Thyroid gland (tissue), 4 donors: ENCODE measurements at regions not wholly inside any gene's neighbourhood (a gene's known extent, or its start where the extent isn't known, plus 50 kb on each side); places are given as distances from the start of the nearest gene placed in this dataset.

Experiments
- DNase-seq, 2 donors: peaks; one replicate each; pipeline ENCODE4 v3.0.0-alpha.2; 2019
- H3K27ac ChIP-seq, 3 donors: fragments of 200-600 bp; sonication (generic); 1 replicate in 2 of 3; 2 replicates in 1 of 3; pipeline ENCODE4 v1.5.1; 2016 to 2019; ENCODE audit warnings: mild to moderate bottlenecking in 1 of 3, moderate library complexity in 1 of 3
- H3K27me3 ChIP-seq: fragments of 200-600 bp; sonication (generic); one replicate; pipeline ENCODE4 v1.5.1; 2019
- H3K36me3 ChIP-seq, 2 donors: fragments of 200-600 bp; sonication (generic); one replicate each; pipeline ENCODE4 v1.5.1; 2016 to 2019
- H3K4me1 ChIP-seq, 2 donors: fragments of 200-600 bp; sonication (generic); one replicate each; pipeline ENCODE4 v1.5.1; 2017 to 2019
- H3K4me3 ChIP-seq, 3 donors: fragments of 200-600 bp; sonication (generic); replicated peaks in 1 of 3; 1 replicate in 2 of 3; 2 replicates in 1 of 3; pipeline ENCODE4 v1.5.1; 2016; ENCODE audit warnings: mild to moderate bottlenecking in 1 of 3
- H3K9me3 ChIP-seq: fragments of 200-600 bp; sonication (generic); one replicate; pipeline ENCODE4 v1.5.1; 2017
- CTCF ChIP-seq, 6 experiments: fragments of 200-600 bp in 3 of 6; fragments of 450-650 bp in 3 of 6; sonication (generic) in 3 of 6; IDR thresholded peaks; one replicate each; pipeline ENCODE4 v1.5.1; 2016 to 2019; ENCODE audit warnings: antibody characterized with exemption in 6 of 6, mild to moderate bottlenecking in 2 of 6, inconsistent platforms in 1 of 6, moderate library complexity in 1 of 6
- POLR2A ChIP-seq, 2 donors: fragments of 450-650 bp; IDR thresholded peaks; one replicate each; pipeline ENCODE4 v1.6.1; 2017; ENCODE audit warnings: antibody characterized with exemption in 2 of 2, mild to moderate bottlenecking in 2 of 2, moderate library complexity in 1 of 2
- WGBS, 2 donors: methylation state at CpG; one replicate each; pipeline ENCODE4 v1.1.5; 2017; 5-methylcytosine and 5-hydroxymethylcytosine counted together
- intact Hi-C: fragments of 100-400 bp; cut with DNase I; formaldehyde crosslinking; loops from one replicate; pipeline ENCODE4 v1.15.1; 2023

DNA sequence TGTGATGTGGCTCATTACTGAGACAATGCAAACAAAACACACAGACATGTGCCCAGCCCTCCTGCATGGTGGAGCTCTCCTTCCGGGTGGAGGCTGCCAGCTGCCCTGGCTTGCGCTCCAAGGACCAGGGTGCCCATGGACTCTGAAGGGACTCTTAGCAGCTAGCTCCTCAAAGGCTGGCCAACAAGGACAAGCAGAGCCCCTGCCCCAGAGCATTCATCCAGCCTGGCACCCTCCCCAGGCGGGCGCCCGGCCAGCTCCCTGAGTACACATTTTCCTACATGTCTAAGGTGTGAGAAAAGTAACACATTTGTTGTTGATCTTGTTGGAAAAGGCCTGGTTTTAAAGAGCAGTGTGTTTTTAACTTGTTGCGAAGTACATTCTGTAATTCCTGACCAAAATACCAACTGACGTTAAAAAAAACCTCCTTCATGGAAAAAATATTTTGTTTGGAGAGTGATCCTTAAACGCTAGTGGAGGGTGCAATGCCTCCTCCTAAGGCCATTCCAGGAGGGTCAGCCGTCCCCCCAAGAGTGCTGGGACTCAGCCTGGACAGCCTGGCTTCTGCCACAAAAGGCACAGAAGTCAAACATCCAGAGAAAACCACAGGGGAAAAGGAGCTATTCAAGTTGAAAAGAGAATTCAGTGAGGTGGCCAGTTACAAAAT is 86.9 kb downstream of the KLF15 start:
- Histone ChIP-seq H3K9me3 (no peaks in the 10 kb centered on the region), H3K4me3 (no peak overlapping the region), H3K36me3 (no peaks in the 10 kb centered on the region), H3K27ac (peak overlapping the region; percentile 76 to 85 (median 80)), H3K4me1 (peaks cover 26 to 45% of the 10 kb centered on the region in 2 donors), H3K27me3 (no peaks in the 10 kb centered on the region)
- DNase-seq: peak; percentile 94 to 95
- 13 to 18% methylated on average over 8 to 9 of the region's 9 CpGs for WGBS, 2 donors
- TF ChIP-seq POLR2A (IDR thresholded peaks at IDR 0.05): peak in 1 of 2 donors; percentile 37
- TF ChIP-seq CTCF (IDR thresholded peaks at IDR 0.05): peak in 1 of 6 experiments; percentile 6
- intact Hi-C loops: no loop called here

DNA sequence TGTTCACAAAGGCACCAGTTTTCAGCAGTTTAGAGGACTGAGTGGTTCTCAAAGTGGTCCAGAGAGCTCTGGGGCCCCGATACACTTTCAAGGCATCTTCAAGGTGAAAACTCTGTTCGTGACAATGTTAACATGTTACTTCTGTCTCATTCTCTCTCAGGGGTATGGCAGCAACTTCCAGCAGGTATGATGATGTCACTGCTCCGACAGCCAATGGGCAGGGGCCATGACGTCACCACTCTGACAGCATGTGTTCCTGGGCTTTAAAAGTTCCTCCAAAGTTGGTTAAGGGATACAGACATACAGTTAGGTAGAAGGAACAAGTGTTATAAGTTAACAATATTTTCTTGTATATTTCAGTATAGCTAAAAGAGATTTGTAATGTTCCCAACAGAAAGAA is 87.9 kb downstream of the KLF15 start:
- no peaks in the 10 kb centered on the region for H3K27me3 ChIP-seq
- TF ChIP-seq POLR2A (IDR thresholded peaks at IDR 0.05): no peak
- TF ChIP-seq CTCF (IDR thresholded peaks at IDR 0.05): no peak
- H3K4me3 ChIP-seq: no peak overlapping the region
- WGBS, 2 donors: 75 to 79% methylated on average over 4 of the region's 4 CpGs
- H3K9me3 ChIP-seq: no peaks in the 10 kb centered on the region
- DNase-seq: no peak
- peaks cover 26 to 45% of the 10 kb centered on the region in 2 donors for H3K4me1 ChIP-seq
- H3K27ac ChIP-seq: peak overlapping the region; percentile 76 to 85 (median 80)
- intact Hi-C loops: loop anchor here (5.0 to 10.0 kb wide), 2 partner anchors 88 to 205 kb away; partner anchors contain the start of genes KLF15 and ZXDC
- no peaks in the 10 kb centered on the region for H3K36me3 ChIP-seq

DNA sequence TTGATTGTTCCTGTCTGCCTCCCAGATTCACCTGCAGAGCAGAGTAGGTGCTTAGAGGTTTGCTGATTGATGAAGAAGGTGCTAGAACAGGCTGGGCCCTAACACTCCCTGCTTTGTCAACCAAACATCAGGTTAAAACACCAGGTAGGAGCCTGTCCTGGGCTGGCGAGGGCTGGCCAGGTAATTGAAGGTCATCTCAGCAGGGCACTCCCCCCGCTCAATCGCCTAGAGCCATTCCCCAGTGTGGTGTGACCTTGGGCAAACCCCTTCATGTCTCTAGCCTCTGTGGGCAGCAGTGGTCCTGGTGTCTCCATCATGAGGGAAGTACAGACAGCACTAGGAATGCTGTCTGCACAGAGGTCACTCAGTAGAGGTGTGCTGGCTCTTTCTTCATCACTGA is 88.3 kb downstream of the KLF15 start:
- intact Hi-C loops: loop anchor here (5.0 to 10.0 kb wide), 2 partner anchors 88 to 206 kb away; partner anchors contain the start of genes KLF15 and ZXDC
- no peaks in the 10 kb centered on the region for H3K27me3 ChIP-seq
- peaks cover 26 to 45% of the 10 kb centered on the region in 2 donors for H3K4me1 ChIP-seq
- H3K9me3 ChIP-seq: no peaks in the 10 kb centered on the region
- no peak overlapping the region for H3K4me3 ChIP-seq
- no peaks in the 10 kb centered on the region for H3K36me3 ChIP-seq
- WGBS, 2 donors: 75 to 93% methylated on average over 3 of the region's 3 CpGs
- peak overlapping the region in 2 of 3 donors; percentile 0 to 80 for H3K27ac ChIP-seq
- no peak for DNase-seq
- TF ChIP-seq POLR2A (IDR thresholded peaks at IDR 0.05): no peak
- no peak for TF ChIP-seq CTCF (IDR thresholded peaks at IDR 0.05)

DNA sequence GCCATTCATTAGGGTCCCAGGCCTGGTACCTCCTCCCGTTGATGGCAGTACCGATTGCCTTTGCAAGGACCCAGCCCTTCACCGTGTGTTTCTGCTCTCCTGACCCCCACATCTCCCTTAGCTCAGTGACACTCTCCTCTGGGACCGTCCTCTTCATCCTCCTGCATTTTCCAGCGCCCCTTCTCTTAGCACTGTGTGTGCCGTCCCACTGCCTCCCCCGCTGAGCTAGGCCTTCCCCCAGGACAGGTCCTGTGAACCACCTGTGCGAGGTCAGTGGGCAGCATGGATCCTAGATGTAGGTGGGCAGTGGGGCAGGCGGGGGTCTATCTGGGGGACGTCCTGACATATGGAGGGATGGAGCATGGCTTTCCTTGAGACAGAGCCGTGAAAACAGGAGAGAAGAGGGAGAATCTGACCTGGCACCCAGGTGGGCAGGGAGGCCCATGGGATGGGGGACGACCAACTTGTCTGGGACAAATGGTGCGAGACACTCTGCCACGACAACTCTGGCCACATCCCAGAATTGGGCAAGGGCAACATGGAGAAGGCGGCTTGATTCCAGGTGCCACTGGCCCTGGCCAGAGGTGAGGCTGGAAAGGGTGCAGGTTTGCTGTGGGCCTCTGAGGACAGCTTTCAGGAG is 87.7 kb upstream of the ALDH1L1 start:
- WGBS, 2 donors: 71 to 72% methylated on average over 15 of the region's 15 CpGs
- Histone ChIP-seq H3K27ac (peak overlapping the region; percentile 49 to 80 (median 57)), H3K36me3 (no peaks in the 10 kb centered on the region), H3K4me1 (peaks cover 26 to 45% of the 10 kb centered on the region in 2 donors), H3K27me3 (no peaks in the 10 kb centered on the region), H3K4me3 (no peak overlapping the region), H3K9me3 (no peaks in the 10 kb centered on the region)
- TF ChIP-seq CTCF (IDR thresholded peaks at IDR 0.05) (no peak), POLR2A (IDR thresholded peaks at IDR 0.05) (no peak)
- DNase-seq: no peak
- intact Hi-C loops: loop anchor here (5.0 to 10.0 kb wide), 2 partner anchors 89 to 207 kb away; partner anchors contain the start of genes KLF15 and ZXDC
